AG04450 (cell line): ENCODE measurements at regions not wholly inside any gene's neighbourhood (a gene's known extent, or its start where the extent isn't known, plus 50 kb on each side); places are given as distances from the start of the nearest gene placed in this dataset.
"Not testable (repeated sequence)": the region's sequence is repeated elsewhere in the genome, so short reads cannot be mapped to it uniquely, and the experiment has no call there.

Experiments
- CTCF ChIA-PET: fragments of 300-600, 350-600 bp; formaldehyde crosslinking; extraction: SDS; loops from one replicate; lab custom pipeline; 2022; ENCODE audit warnings: antibody characterized with exemption, inconsistent platforms; lab: Charles Lee
- POLR2A ChIA-PET: fragments of 350-600 bp; formaldehyde crosslinking; extraction: SDS; loops from one replicate; lab custom pipeline; 2021; ENCODE audit warnings: antibody characterized with exemption, inconsistent platforms; lab: Yijun Ruan, JAX
- DNase-seq: peaks from one replicate; pipeline ENCODE4 v3.0.0-alpha.2; 2011; ENCODE audit warnings: low read depth, low spot score
- H3K27ac ChIP-seq: one replicate; pipeline ENCODE4 v1.5.1; 2012; ENCODE audit warnings: low read depth, low read length, control low read depth
- H3K27me3 ChIP-seq: one replicate; pipeline ENCODE4 v1.6.0; 2012; ENCODE audit warnings: low read length; ENCODE audit not compliant: control insufficient read depth, insufficient read depth
- H3K4me3 ChIP-seq: 2 replicates; pipeline ENCODE4 v1.5.1; 2011; ENCODE audit warnings: mild to moderate bottlenecking, low read depth, low read length, control low read depth
- H3K9me3 ChIP-seq: 2 replicates; pipeline ENCODE4 v1.5.1; 2012; ENCODE audit warnings: low read length; ENCODE audit not compliant: control insufficient read depth, insufficient read depth
- TF ChIP-seq, protein P1 (sequence below): IDR thresholded peaks from 2 replicates; pipeline ENCODE4 v1.5.1; 2011; ENCODE audit warnings: low read depth, low read length, control low read depth, inconsistent platforms

DNA sequence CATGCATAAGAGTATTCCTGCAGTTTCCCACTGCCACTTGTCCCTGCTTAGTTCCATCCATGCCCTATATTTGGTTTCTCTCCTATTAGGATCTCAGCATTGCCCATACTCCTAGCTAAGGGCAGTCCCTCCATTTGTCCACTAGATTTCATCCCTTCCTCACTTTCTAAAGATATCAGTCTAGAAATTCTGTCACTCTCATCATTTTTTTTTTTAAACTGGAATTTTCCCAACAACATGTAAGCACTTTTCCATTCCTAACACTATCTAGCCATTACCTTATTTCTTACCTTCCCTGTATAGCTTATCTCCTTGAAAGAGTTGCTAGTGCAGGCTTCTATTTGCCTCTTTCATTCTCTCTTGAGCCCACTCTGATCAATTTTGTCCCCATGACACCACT is 312.2 kb downstream of the BTBD3 start:
- POLR2A ChIA-PET = no interaction called here
- CTCF ChIA-PET = no interaction called here
- Histone ChIP-seq H3K27ac (no peak overlapping the region), H3K27me3 (no peaks in the 10 kb centered on the region), H3K4me3 (no peak overlapping the region), H3K9me3 (no peaks in the 10 kb centered on the region)
- TF ChIP-seq, protein P1, sequence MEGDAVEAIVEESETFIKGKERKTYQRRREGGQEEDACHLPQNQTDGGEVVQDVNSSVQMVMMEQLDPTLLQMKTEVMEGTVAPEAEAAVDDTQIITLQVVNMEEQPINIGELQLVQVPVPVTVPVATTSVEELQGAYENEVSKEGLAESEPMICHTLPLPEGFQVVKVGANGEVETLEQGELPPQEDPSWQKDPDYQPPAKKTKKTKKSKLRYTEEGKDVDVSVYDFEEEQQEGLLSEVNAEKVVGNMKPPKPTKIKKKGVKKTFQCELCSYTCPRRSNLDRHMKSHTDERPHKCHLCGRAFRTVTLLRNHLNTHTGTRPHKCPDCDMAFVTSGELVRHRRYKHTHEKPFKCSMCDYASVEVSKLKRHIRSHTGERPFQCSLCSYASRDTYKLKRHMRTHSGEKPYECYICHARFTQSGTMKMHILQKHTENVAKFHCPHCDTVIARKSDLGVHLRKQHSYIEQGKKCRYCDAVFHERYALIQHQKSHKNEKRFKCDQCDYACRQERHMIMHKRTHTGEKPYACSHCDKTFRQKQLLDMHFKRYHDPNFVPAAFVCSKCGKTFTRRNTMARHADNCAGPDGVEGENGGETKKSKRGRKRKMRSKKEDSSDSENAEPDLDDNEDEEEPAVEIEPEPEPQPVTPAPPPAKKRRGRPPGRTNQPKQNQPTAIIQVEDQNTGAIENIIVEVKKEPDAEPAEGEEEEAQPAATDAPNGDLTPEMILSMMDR = no peak
- no peak for DNase-seq

DNA sequence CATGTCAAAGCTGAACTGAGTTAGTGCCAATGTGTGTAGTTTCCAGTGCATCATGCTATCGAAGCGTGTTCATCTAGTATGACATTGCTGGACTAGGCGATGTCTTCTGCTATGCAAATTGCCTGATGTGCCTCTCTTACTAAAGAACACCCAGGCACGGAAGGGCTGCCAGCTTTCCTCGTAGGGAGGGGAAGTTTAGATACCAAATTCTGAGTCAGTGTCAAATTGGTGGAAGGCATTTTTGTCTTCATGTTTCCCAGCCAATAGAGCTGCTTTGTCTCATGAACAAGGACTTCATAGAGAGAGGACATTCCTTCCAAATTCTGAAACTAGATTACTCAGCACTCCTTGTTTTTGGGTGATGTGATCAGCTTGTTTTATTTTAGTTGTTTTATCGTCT is 320.1 kb downstream of the BTBD3 start:
- CTCF ChIA-PET = no interaction called here
- DNase-seq = no peak

DNA sequence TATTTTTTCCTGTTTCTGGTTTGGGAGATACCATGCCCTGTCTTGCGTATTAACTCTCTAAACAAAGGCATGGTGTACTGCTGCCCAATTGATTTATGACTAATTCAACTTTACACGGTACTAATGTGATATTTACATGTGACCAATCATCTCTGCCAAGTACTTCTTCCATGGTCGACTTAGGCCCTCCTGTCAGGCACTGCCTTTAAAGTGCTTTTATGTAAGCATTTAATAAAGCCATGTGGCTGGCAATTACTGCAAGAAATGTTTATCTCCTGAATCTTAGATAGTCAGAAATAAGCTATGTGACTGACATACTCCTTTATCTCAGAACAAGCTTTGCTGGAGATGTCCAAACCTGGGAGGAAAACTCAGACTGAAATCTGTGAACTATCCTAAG is 323.4 kb downstream of the BTBD3 start:
- DNase-seq = no peak
- H3K9me3 ChIP-seq = no peaks in the 10 kb centered on the region
- TF ChIP-seq, protein P1 = no peak
- no peak overlapping the region for H3K4me3 ChIP-seq
- POLR2A ChIA-PET = no interaction called here
- no peak overlapping the region for H3K27ac ChIP-seq
- CTCF ChIA-PET = no interaction called here
- H3K27me3 ChIP-seq = no peaks in the 10 kb centered on the region

More for the DNA sequence above, 320.1 kb downstream of the BTBD3 start:
- POLR2A ChIA-PET = no interaction called here
- TF ChIP-seq, protein P1 = no peak
- Histone ChIP-seq H3K4me3 (no peak overlapping the region), H3K9me3 (no peaks in the 10 kb centered on the region), H3K27me3 (no peaks in the 10 kb centered on the region), H3K27ac (no peak overlapping the region)

DNA sequence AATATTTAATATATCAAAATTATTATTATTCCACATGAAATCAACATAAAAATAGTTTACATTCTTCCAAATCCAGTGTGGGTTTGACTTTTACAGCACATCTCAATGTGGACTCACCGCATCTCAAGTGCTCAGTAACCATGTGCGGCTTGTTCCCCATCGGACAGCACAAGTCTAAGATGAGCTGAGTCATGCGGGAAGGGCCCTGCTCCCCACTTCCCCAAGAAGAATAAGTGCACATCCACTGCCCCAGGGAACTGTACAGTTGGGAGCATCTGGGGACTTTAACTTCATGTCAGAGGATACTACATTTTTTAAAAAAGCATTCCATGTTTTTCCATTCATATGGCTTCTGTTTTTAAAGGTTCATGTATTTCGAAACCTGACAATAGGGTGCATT is 325.6 kb downstream of the BTBD3 start:
- CTCF ChIA-PET = no interaction called here
- TF ChIP-seq, protein P1 = no peak
- POLR2A ChIA-PET = no interaction called here
- H3K27ac ChIP-seq = no peak overlapping the region
- no peak for DNase-seq
- H3K4me3 ChIP-seq = no peak overlapping the region
- H3K9me3 ChIP-seq = no peaks in the 10 kb centered on the region
- no peaks in the 10 kb centered on the region for H3K27me3 ChIP-seq

DNA sequence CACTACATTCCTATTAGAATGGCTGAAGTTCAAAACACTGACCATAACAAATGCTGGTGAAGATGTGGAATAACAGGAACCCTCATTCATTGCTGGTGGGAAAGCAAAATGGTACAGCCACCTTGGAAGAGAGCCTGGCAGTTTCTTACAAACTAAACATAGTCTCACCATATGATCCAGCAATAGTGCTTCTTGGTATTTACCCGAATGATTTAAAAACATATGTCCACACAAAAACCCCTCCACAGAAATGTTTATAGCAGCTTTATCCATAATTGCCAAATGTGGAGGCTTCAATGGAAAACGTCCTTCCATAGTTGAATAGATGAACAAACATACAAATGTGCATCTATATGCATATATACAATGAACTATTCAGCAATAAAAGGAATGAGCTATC is 330.8 kb downstream of the BTBD3 start:
- TF ChIP-seq, protein P1 = no peak
- CTCF ChIA-PET = no interaction called here

DNA sequence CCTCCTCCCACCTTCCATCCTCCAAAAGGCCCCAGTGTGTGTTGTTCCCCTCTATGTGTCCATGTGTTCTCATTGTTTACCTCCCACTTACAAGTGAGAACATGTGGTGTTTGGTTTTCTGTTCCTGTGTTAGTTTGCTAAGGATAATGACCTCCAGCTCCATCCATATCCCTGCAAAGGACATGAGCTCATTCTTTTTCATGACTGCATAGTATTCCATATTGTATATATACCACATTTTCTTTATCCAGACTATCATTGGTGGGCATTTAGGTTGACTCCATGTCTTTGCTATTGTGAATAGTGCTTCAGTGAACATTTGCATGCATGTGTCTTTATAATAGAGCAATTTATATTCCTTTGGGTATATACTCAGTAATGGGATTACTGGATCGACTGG is 333.0 kb downstream of the BTBD3 start:
- H3K27me3 ChIP-seq, POLR2A ChIA-PET, H3K9me3 ChIP-seq, H3K27ac ChIP-seq, H3K4me3 ChIP-seq, CTCF ChIA-PET, DNase-seq: not testable (repeated sequence)

More for the DNA sequence above, 330.8 kb downstream of the BTBD3 start:
- Histone ChIP-seq H3K27ac (no peak overlapping the region), H3K27me3 (no peaks in the 10 kb centered on the region), H3K9me3 (no peaks in the 10 kb centered on the region), H3K4me3 (no peak overlapping the region)
- POLR2A ChIA-PET = no interaction called here
- no peak for DNase-seq
